GM12873 (cell line): ENCODE measurements at regions not wholly inside any gene's neighbourhood (a gene's known extent, or its start where the extent isn't known, plus 50 kb on each side); places are given as distances from the start of the nearest gene placed in this dataset.

Source experiments
- CTCF ChIP-seq: IDR thresholded peaks from 2 replicates; pipeline ENCODE4 v1.5.1; 2012; ENCODE audit warnings: low read depth, mild to moderate bottlenecking, moderate library complexity, low read length, control low read depth; ENCODE audit not compliant: insufficient read depth; ENCODE audit errors: missing control alignments

- no peak for TF ChIP-seq CTCF
Measured at GRCh38 chr1:186255266-186255665, 119.8 kb downstream of the TPR start.

GRCh38 chr1:186250529-186250928 is 124.5 kb downstream of the TPR start:
- no peak for TF ChIP-seq CTCF

- TF ChIP-seq CTCF: peak; percentile 39
Measured at GRCh38 chr1:186244825-186245224, 130.2 kb downstream of the TPR start.
